HG03103 (cell line): ENCODE measurements at regions not wholly inside any gene's neighbourhood (a gene's known extent, or its start where the extent isn't known, plus 50 kb on each side); places are given as distances from the start of the nearest gene placed in this dataset.
A peak's percentile ranks its signal among the peaks of the same experiment; 100 is the strongest.

Experiments
- ATAC-seq: cut with Tn5 transposase; IDR thresholded peaks from one replicate; pipeline ENCODE4 v1.9.1; 2021; ENCODE audit warnings: low read depth; ENCODE audit not compliant: unreplicated experiment

DNA sequence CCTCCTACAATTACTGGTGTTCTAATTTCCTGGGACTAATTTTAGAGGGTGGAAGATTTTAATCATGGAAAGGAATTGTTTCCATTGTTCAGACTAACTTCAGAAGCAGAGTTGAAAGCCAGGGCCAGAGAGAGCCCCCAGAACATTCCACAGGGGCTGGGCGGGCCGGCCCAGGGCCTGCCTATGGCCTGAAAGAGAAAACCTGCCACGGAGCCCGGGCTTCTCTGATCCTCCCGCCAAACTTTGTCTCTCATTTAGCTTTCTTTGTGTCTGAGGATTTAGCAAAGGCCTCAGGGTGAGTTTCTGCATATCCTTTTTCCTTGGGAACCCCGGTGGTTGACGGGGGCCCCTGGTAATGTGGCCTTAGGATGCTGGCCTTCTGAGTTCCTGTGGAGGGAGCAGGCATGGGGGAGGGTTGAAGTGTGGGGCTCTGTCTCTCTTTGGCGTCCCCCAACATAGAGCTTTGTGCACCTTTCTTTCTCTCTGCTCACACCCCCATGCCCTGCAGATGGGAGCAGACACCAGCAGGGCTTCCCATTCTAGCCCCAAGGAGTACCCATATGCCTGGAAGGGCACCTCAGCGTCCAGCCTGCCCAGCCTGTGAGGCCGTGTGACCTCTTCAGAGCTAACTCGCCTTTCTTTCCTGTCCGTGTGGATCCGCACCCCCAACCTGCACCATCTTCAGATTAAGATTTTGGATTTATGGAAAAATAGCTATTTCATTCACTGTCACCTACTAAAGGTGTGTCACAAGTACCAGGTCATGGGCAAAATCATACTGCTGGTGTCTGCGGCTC is 539.5 kb downstream of the FGF9 start:
- ATAC-seq, result no peak

DNA sequence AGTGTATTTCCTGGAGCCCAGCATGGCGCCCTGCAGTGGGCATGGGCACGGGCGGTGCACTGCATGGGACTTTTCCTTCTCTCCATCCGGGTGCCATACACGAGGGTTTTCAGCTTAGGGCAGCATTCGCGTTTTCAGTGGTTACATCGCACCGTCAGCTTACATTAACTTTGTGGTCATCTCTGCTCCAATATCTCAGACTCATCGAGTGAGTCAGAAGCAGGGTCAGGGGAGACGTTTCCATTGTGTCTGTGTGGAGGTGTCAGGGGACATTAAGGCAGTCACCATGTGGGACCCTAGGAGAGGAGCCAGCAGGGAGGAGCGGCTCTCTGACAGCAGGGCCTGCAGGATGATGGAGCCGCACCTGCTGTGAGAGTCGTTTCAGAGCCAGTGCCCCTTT is 541.0 kb downstream of the FGF9 start:
- ATAC-seq, result no peak

DNA sequence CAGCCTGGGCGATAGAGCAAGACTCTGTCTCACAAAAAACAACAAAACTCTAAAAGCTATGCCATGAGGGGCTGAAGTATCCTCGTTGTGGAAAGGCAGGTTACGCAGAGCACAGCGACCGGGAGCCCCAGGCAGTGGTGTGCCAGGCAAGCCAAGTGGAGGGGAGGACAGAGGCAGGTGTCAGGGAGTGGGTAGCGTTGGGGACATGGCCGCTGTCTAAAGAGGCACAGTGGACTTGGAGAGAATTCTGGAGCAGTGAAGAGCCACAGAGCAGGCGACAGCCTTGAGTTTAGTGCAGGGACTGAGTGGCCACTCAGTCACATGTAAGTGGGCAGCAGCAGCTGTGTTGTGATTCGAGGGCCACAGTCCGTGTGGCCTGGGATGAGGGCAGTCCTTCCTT is 541.7 kb downstream of the FGF9 start:
- no peak for ATAC-seq

DNA sequence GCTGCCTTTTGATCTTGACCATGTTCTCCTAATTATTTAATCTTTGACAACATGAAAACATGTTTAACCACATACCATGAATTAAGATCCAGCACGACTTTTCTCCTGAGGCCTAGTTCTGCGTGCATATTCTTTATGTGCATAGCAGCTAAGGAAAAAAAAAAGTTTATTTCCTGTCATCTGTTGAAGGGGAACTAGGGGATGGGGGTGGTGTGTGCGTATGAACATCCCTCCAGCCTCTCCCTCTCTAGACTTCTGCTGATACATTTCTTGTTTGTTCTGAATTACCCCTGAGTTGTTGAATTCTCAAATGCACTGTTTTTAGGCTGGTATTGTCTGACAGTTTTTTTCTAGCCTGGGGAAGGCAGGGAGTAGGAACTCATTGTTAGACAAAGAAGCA is 543.3 kb downstream of the FGF9 start:
- ATAC-seq, result no peak

DNA sequence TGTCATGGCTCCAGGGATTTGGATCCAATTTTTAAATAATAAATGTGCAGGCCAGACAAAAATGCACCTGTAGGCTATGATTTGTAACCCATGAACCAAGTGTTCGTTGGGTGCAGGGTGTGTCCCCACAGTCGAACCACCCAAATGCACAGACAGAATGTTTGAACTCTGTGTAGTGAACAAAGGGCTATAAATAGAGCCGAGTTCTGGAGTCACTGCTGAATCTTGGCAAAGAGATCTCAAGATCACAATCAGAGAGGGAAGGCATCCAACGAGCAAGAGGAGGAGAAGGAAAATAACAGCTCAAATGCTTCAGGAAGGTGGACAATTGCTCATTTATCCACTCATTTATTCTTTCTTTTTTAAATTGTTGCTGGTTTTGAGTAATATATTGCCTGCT is 547.9 kb downstream of the FGF9 start:
- ATAC-seq, result no peak

DNA sequence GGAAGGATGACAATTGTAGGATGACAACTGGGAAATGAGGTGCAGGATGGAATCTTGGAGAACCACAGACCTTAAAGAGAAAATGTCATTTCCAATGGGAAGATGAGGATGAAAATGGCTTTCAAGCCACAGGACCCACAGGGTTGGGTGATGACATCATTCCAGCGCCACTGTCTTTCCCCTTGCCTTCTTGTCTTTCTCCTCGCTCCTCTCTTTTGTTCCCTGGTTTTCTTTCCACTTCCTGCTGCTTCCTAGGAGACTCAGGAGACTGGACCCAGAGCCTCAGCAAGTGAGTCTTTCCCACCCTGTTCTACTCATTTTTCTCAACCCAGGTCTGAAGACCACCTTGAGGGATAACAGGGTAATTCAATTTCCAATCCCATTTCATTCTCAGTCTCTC is 548.8 kb downstream of the FGF9 start:
- ATAC-seq, result no peak

DNA sequence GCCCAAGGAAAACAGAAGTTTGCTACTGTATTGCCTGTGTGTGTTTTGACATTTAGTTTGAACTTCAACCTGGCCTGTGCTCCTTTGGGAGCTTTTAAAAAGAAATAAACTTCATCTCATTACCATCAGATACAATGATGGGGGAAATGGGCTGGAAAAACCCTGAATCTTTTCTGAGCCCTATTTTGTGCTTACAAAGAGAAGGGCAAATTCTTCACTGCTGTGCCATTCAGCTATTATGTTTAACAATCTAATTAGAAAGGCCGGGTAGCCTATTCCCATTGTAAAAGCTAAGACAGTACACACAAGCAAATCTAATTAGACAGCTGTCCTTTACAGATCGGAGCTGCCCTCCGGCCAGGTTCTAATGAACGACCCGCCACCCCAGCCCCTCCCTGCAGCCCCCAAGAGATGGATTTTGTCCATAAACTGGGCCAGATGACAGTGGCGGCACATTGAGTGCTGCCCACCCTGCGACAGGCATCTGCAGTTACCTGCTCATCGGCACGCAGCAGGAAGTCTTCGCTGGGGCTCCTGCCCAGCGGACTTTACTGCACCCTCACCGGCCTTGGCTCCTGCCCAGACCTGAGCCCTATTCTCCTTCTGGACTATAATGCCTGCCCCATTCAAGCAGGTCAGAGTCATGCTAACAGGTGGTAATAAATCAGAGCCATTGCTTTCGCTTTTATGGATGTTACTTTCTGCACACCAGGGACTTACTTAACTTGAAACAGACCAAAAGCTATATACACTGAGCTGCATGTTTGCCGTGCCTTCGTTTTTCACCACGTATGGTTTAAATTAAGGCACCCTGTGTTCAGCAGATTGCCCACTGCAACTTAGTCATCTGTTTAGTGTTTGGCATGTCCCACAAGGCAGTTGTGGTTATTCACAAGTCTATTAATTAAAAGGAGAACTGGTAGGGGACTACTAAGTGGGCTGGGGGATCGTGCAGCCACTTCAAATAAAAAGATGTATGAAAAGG is 549.6 kb downstream of the FGF9 start:
- no peak for ATAC-seq

DNA sequence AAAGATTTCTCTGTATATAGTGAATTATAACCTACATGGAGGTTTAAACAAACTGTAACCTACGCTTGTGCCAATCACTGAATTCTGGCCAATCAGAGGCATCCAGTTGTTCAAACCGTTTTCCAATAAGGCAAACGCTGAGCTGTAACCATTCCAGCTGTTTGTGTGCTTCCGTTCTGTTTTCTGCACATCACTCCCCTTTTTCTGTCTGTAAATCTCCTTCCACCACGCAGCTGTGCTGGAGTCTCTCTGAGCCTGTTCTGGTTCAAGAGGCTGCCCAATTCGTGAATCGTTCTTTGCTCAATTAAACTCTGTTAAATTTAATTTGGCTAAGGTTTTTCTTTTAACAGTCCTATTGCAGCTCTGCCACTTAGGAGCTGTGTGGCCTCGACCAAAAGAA is 552.5 kb downstream of the FGF9 start:
- ATAC-seq, result no peak

DNA sequence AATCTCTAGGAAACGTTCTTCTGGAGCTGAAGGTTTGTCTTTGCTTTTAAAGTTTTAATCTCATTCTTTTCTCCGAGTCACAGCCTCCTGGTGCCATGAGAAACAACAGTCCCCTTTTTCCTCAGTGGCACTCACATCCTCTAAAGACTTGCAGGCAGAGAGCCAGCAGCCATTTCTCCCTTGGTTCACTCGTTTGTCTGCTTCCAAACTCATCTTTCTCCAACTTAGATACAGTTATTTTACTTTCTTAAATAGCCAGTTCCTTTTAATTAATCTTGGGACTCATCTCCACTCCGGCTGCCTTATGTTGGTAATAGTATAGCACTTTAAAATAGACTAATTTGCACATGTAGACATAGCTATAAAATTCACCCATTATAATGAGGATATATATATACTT is 555.2 kb downstream of the FGF9 start:
- no peak for ATAC-seq

DNA sequence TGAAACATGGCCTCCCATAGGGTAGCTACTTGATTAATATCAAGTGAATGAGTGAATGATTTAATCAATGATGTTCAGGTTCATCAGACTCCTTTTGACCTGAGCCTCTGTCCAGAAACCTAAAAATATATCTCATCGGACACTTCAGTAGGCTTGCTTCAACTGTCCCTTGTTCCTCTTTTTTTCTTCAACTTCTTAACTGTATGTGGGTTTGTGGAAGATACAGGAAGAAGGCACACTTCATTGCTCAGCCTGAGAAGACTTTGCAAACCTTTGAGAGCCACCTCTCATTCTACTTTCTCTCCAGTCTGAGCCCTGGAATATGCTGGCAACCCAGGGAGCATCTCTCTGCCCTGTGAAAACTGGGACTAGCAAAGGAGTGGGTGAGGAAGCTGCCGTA is 557.0 kb downstream of the FGF9 start:
- ATAC-seq, result peak; percentile 59

DNA sequence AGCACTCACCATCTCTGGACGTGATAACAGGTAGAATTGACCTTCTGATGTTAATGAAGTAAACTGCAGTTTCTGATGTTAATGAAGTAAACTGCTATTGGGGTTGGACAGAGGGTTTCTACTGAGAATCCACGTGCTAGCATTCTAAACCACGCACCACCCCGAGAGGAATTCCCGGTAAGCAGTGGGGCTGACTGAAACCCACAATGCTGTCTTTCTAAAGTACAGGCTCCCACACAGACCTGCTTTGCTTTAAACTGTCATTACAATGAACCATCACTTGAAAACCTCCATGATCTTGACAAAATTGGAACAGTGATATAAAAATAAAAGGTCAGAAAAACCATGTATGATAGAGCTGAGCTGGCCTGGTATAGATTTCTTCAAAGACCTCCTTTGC is 559.0 kb downstream of the FGF9 start:
- no peak for ATAC-seq

DNA sequence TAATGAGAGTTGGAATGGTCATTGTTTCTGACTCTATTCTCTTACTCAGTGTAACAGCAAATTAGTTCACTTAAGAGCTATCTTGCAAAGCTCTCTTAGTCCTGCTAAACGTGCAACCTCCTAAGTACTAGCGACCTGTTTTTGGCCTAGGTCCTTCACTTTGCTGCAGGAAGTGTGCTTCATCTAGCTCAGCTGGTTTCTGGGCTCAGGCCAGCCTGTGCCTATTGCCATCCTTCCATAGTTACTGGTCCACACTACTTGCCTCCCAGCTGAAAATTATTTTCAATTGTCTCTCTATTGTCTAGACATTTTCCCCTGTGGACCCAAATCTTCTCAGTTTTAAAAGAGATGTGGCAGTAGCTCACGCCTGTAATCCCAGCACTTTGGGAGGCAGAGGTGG is 561.3 kb downstream of the FGF9 start:
- no peak for ATAC-seq

DNA sequence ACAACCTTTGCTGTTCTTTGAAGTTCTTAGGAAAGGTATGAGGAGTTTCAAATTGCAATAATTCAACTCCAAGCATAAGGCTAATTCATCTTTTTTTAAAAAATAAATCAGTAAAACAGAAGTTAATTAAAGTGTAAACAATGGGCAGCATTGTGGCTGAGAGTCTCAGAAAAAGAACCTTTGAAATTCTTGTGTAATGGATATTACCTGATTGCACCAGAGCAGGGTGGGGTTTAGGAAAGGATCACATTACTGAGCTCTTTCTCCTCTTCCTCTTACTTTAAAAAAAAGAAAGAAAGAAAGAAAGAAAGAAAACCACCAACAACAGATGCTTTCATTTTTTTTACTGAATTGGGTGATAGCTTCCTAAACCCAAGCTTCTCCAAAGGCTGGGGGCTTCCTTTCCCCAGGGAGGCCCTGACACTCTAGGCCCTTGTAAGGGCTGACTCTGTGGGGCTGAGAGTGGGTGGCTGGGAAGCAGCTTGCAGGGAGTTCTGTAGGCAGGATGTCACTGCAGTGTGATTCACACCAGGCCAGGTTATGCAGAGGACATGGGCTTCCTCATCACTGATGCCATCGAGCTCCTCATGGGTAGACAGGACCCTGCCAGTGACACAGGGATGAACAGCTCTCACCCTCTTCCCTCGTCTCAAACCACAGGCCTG is 564.5 kb downstream of the FGF9 start:
- no peak for ATAC-seq

DNA sequence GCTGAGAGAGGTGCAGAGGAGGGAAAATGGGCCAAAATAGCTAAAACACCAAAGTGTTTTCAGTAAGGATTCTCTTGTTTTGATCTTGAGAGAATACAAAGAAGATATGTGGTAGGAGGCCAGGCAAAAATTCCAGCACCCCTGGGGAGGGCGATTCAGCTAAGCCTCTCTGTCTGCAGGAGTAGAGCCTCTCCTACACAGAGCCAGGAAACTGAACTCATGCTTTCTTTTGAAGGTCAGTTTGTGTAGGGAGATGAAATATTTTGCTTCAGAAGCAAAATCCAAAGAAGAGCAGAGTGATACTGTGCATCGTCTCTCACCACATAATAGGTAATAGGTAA is 565.0 kb downstream of the FGF9 start:
- no peak for ATAC-seq

DNA sequence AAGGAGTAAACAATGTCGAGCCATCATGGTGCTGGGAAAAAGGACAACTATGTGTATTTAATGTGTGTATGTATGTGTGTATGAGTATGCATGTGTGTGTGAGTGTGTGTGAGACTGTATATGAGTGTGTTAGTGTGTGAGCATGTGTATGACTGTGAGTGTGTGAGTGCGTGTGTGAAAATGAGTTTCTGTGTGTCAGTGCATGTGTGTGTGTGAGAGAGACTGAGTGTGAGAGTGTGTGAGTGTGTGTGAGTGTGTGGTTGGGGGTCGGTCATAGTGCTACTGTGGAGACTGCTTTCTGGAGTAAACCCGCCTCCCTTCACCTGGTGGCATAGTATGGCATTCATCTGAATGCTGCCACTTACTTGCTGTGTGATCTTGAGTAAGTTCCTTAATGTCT is 567.4 kb downstream of the FGF9 start:
- ATAC-seq, result no peak

DNA sequence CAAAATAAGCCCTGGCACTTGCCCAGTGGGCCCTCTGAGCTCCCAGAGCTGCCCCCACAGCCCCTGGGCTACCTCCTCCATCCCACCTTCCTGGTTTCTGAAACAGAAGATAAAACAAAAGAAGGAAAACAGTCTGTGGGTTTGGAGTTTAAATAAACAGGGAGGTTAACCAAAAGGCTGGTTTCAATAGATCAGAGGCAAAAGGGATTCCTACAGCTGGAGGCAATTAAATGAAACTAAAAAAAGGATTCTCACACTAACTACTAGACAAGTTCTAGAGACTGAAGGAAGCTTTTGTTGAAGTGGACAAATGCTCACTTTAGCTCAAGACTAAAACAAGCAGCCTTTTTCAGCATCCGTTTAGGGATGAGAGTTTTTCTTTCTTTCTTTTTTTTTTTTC is 569.8 kb downstream of the FGF9 start:
- no peak for ATAC-seq

DNA sequence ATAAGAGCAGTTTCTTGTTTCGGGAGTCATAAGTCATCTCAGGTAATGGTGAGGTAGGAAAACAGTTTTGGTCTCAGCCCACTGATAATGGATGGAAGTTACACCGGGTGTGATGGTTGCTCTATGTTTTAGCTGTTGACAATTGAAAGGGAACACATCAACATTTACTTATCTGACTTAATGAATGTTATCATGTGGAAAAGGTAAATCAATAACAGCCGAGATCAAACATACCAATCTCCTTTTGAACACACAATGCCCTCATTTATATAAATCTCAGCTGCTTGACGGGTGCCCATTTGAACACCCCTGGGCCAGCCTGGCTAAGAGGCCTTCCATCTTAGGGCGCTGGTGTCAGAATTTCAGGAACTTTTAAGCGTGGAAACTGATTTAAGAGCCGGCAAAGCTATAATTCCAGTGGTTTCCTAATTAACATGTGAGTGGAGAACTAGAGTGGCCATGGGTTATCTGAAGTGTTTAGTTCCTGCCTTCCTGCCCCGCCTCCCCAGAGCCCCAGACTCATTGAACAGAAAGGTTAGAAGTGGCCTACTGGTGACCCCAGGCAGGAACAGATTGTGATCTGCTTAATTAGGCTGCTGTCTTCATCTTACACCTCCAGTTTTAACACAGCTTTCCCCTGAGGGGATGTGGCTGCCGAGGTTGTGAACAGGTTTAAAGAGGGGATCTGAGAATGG is 572.7 kb downstream of the FGF9 start:
- ATAC-seq, result no peak

DNA sequence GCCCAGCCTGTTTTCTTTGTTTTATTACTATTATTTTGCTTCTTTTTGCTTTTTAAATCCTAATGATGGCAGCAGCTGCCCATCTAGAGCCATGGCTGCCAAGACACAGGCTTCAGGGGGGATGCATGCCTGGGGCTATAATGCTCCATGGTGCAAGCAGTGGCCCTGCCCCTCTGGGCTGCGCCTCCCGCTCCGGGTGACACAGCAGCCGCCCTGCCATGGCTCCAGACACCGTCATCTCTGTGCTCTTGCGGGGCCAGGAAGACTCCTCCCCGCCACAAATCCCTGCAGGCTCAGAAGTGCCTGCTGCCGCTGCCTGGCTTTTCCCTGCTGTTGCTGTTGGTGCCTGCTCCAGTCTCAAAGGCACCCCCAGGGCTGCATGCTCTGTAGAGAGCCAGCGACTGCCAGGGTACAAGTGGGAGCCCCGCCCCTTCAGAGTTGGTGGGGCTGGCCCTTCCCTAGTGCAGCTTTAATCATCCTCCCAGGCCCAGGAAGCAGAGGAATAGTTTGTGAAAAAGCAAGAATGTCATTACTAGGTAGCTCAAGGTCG is 581.5 kb downstream of the FGF9 start:
- ATAC-seq, result no peak

DNA sequence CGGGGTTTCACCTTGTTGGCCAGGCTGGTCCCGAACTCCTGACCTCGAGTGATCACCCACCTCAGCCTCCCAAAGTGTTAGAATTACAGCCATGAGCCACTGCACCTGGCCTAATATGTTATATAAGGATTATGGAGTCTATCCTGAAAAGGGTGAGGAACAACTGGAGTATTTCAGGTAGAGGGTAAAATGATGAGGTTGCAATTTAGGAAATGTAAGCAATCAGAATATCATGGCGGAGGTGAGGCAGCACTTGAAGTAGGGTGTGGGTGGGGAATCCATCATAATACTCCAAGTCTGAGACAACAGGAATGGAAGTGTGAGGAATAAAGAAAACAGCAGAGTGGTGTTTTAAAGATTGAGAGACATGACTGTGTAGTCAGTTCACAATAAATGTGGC is 582.2 kb downstream of the FGF9 start:
- no peak for ATAC-seq

DNA sequence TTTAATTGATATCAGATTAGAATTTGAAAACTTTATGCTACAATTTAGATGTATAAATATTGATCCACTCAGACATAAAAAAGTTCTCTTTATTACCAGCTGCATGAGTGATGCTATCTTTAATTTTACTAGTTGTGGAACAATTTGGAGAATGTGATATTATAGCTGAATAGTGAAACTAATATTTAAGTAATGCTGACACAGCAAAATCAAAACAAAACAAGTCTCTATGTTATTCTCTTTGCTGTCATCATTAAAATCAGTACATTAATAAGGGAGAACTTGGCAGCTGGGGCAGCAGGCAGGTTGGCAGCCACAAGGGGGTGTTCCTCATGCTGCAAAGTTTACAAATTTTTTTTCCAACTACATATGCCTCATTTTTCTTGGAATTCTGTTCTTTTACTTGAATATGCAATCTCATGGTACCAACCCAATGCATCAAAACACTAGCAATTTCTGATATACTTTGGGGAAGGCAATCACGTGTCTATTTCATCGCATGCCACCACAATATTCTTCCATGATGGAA is 585.3 kb downstream of the FGF9 start:
- ATAC-seq, result no peak
